ENCODE measurements at regions not wholly inside any gene's neighbourhood (a gene's known extent, or its start where the extent isn't known, plus 50 kb on each side); places are given as distances from the start of the nearest gene placed in this dataset.

- Mint-ChIP-seq H3K9me3 (ENCODE audit: unreplicated experiment) (no peaks in the 10 kb centered on the region), H3K4me1 (ENCODE audit: unreplicated experiment) (no peaks in the 10 kb centered on the region), H3K4me3 (ENCODE audit: unreplicated experiment) (no peak overlapping the region), H3K27ac (ENCODE audit: unreplicated experiment) (no peak overlapping the region), H3K27me3 (ENCODE audit: unreplicated experiment) (no peaks in the 10 kb centered on the region), H3K36me3 (ENCODE audit: low read depth, unreplicated experiment) (no peaks in the 10 kb centered on the region)
- DNase-seq (ENCODE audit: low spot score): no peak
- TF ChIP-seq CTCF (IDR thresholded peaks at IDR 0.05; ENCODE audit: unreplicated experiment): no peak
Measured at GRCh38 chr4:127419431-127419830, 213.3 kb upstream of the INTU start.

- H3K27ac Mint-ChIP-seq (ENCODE audit: unreplicated experiment): no peak overlapping the region
- no peaks in the 10 kb centered on the region for H3K9me3 Mint-ChIP-seq (ENCODE audit: unreplicated experiment)
- H3K4me3 Mint-ChIP-seq (ENCODE audit: unreplicated experiment): no peak overlapping the region
- no peaks in the 10 kb centered on the region for H3K4me1 Mint-ChIP-seq (ENCODE audit: unreplicated experiment)
- DNase-seq (ENCODE audit: low spot score): no peak
- peaks cover 1% of the 10 kb centered on the region for H3K27me3 Mint-ChIP-seq (ENCODE audit: unreplicated experiment)
- no peak for TF ChIP-seq CTCF (IDR thresholded peaks at IDR 0.05; ENCODE audit: unreplicated experiment)
- no peaks in the 10 kb centered on the region for H3K36me3 Mint-ChIP-seq (ENCODE audit: low read depth, unreplicated experiment)
Measured at GRCh38 chr4:127421437-127421836, 211.3 kb upstream of the INTU start.

GRCh38 chr4:127425202-127425845 is 207.4 kb upstream of the INTU start:
- no peak for DNase-seq (ENCODE audit: low spot score)
- Mint-ChIP-seq H3K27ac (ENCODE audit: unreplicated experiment) (no peak overlapping the region), H3K27me3 (ENCODE audit: unreplicated experiment) (peaks cover 3% of the 10 kb centered on the region), H3K9me3 (ENCODE audit: unreplicated experiment) (no peaks in the 10 kb centered on the region), H3K4me3 (ENCODE audit: unreplicated experiment) (no peak overlapping the region), H3K36me3 (ENCODE audit: low read depth, unreplicated experiment) (no peaks in the 10 kb centered on the region), H3K4me1 (ENCODE audit: unreplicated experiment) (no peaks in the 10 kb centered on the region)
- TF ChIP-seq CTCF (IDR thresholded peaks at IDR 0.05; ENCODE audit: unreplicated experiment): no peak

GRCh38 chr4:127425851-127426250 is 206.9 kb upstream of the INTU start:
- Mint-ChIP-seq H3K4me1 (ENCODE audit: unreplicated experiment) (no peaks in the 10 kb centered on the region), H3K9me3 (ENCODE audit: unreplicated experiment) (no peaks in the 10 kb centered on the region), H3K36me3 (ENCODE audit: low read depth, unreplicated experiment) (no peaks in the 10 kb centered on the region), H3K27ac (ENCODE audit: unreplicated experiment) (no peak overlapping the region), H3K27me3 (ENCODE audit: unreplicated experiment) (peaks cover 3% of the 10 kb centered on the region), H3K4me3 (ENCODE audit: unreplicated experiment) (no peak overlapping the region)
- no peak for DNase-seq (ENCODE audit: low spot score)
- TF ChIP-seq CTCF (IDR thresholded peaks at IDR 0.05; ENCODE audit: unreplicated experiment): no peak

- DNase-seq (ENCODE audit: low spot score): no peak
- H3K27me3 Mint-ChIP-seq (ENCODE audit: unreplicated experiment): no peaks in the 10 kb centered on the region
- no peak for TF ChIP-seq CTCF (IDR thresholded peaks at IDR 0.05; ENCODE audit: unreplicated experiment)
- no peaks in the 10 kb centered on the region for H3K36me3 Mint-ChIP-seq (ENCODE audit: low read depth, unreplicated experiment)
- no peaks in the 10 kb centered on the region for H3K4me1 Mint-ChIP-seq (ENCODE audit: unreplicated experiment)
- H3K4me3 Mint-ChIP-seq (ENCODE audit: unreplicated experiment): no peak overlapping the region
- H3K9me3 Mint-ChIP-seq (ENCODE audit: unreplicated experiment): no peaks in the 10 kb centered on the region
- no peak overlapping the region for H3K27ac Mint-ChIP-seq (ENCODE audit: unreplicated experiment)
Measured at GRCh38 chr4:127441571-127441970, 191.2 kb upstream of the INTU start.
